Gastrocnemius medialis (tissue), 4 donors: ENCODE measurements at regions not wholly inside any gene's neighbourhood (a gene's known extent, or its start where the extent isn't known, plus 50 kb on each side); places are given as distances from the start of the nearest gene placed in this dataset.

Experiments
- CTCF ChIP-seq, 5 experiments: fragments of 450-650 bp in 3 of 5; fragments of 200-600 bp in 2 of 5; sonication (generic) in 2 of 5; IDR thresholded peaks in 4 of 5; conservative IDR thresholded peaks in 1 of 5; 1 replicate in 4 of 5; 2 replicates in 1 of 5; pipeline ENCODE4 v1.5.1; 2016 to 2019; ENCODE audit warnings: antibody characterized with exemption in 5 of 5, mild to moderate bottlenecking in 3 of 5, moderate library complexity in 3 of 5
- POLR2A ChIP-seq, 2 donors: fragments of 450-650 bp; IDR thresholded peaks; one replicate each; pipeline ENCODE4 v1.6.1; 2017; ENCODE audit warnings: antibody characterized with exemption in 2 of 2, mild to moderate bottlenecking in 2 of 2, moderate library complexity in 2 of 2

DNA sequence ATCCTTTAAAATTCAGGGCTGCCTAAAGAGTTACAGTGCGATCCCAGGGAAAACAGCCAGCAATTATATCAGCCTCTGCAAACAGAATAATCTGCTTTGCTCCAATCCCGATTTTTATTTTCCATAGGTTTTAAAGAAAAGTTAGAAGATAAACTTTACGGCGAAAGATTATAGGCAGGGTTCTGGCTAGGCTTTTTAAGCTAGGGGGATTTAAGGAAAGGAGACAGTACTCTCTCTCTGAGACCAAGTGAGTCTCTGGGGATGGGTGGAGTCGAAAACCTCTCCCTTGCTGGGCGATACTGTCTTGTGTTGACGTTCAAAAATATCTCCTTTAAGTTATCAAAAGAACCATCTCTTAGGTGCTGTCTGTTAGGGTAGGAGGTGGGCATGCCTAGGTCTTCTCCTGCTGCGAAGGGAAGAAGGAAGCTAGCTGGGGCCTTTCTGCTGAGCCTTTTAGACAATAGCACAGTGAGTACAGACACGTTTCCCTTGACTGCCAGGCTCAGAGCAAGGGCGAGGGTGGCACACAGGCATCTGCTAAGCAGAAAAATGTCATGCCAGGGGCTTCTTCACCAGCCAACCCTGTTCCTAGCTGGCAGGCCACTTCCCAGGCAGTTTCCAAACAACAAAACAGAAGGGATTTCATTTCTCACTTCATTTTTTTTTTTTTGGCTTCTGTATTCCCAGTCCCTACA is 167.9 kb upstream of the MAF start:
- TF ChIP-seq CTCF (IDR thresholded peaks at IDR 0.05 in 4 of 5, conservative IDR thresholded peaks at IDR 0.05 in 1 of 5), result no peak
- TF ChIP-seq POLR2A (IDR thresholded peaks at IDR 0.05), result no peak
